ENCODE measurements at regions not wholly inside any gene's neighbourhood (a gene's known extent, or its start where the extent isn't known, plus 50 kb on each side); places are given as distances from the start of the nearest gene placed in this dataset.
"Not testable (repeated sequence)": the region's sequence is repeated elsewhere in the genome, so short reads cannot be mapped to it uniquely, and the experiment has no call there.

DNA sequence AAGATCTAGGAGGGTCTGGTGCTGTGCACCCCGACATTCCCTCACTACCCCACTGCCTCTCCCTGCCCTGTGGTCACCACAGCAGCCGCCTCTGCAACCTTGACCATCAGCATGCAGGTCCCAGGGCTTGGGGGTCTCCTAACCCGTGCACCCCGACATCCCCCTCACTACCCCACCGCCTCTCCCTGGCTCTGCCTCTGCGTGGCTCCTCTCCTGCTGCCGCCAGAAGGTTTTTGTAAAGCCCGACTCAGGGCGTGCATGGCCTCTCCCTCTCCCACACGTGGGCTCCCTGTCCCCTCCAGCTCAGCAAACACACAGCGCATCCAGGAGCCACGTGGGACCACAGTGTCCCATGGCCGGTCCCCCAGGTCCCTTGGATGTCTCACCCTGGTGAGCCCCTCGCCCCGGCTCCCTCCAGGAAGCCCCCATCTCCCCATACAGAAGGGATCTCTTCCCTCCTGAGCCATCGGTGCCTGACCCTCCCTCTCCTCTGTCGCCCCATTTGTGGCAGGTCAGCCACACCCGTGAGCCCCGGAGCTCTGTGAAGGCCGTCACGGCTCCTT lies 112.5 kb upstream of the LPCAT1 start:
- DNase-seq (ENCODE audit: low spot score): not testable (repeated sequence)

DNA sequence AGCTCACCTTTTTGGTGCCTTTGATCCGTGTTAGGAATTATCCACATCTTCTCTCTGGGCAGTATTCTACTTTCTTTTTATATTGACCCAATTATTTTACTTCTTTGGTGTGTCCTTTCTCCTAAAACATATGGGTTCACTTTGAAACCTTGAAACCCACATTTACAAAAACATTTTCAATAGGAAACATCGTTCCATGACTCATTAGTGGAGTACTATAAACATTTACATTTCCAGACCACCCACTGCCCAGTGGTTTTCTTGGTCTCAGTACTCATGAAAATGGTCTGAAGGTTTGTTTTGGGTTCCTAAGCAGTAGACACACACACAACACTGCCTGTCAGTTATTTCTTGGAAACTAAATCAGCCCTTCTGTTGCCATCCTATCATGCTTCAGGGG lies 111.7 kb upstream of the LPCAT1 start:
- not testable (repeated sequence) for DNase-seq (ENCODE audit: low spot score)

DNA sequence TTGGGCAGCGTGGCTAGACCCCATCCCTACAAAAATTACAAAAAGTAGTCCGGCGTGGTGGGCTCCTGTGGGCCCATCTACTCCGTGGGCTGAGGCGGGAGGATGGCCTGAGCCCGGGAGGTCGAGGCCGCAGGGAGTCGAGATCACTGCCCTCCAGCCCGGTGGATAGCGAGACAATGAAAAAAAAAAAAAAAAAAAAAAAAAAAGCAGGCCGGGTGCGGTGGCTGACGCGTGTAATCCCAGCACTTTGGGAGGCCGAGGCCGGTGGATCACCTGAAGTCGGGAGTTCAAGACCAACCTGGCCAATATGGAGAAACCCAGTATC lies 110.5 kb upstream of the LPCAT1 start:
- no peak for DNase-seq (ENCODE audit: low spot score)

DNA sequence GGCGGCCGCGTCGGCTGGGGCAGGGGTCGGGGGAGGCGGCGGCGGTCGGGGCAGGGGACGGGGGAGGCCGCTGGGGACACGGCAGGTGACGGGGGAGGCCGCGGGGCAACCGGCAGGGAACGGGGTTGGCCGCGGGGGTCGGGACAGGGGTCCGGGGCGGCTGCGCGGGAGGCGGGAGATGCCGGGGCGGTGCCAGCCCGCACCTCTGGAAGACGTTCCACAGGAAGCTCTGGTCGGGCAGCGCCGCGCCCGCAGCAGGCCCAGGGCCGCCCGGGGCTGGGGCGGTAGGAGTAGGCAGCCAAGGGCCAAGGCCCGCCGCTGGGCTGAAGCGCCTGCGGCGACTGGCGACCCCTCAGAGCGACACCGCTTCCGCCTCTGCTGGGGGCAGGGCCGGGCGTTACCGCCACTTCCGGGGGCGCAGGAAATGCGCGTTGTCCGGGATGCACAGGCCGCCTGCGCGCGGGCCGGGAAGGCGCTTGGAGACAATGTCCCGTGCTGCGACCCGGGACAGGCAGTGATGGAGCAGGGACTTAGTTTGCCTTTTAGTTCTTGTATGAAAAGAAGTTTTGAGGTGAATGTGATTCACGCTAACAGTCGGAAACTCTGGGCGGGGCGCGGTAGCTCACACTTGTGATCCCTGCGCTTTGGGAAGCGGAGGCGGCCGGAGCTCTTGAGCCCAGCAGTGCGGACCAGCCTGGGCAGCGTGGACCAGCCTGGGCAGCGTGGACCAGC lies 110.0 kb upstream of the LPCAT1 start:
- peak; percentile 88 for DNase-seq (ENCODE audit: low spot score)

DNA sequence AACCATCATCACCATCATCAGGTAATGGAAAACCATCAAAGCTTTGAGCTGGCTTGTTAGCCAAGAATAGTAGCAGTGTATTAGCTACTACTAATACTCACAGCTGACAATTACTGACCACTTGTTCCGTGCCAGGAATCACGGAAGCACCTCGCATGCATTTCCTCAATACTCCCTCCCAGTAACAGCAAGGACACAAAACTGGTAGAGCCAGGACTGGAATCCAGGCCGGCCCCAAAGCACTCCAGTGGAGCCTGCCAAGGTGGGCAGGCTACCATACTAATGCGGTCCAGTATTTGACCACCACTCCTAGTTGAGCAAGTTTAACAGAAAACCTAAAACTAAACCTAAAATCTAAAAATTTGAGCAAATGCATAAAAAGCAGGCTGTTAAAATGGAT lies 107.2 kb upstream of the LPCAT1 start:
- not testable (repeated sequence) for DNase-seq (ENCODE audit: low spot score)

DNA sequence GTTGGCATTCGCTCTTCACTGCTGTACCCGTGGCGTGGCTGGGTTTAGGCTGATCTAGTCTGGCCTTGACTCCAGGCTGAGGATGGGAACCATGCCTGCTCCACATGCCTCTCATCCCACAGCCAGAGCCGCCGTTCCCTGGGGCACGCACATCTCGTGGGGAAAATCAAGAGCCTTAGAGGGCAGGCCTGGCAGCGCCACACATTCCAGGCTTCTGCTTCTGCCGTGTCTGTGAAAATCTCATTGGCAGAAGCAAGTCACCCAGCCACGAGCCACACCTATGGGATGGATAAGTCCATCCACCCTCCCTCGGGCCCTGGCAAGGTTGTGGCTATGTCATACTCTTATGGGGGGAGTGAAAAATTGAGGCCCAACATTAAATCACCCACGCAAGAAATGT lies 102.6 kb upstream of the LPCAT1 start:
- DNase-seq (ENCODE audit: low spot score): not testable (repeated sequence)

DNA sequence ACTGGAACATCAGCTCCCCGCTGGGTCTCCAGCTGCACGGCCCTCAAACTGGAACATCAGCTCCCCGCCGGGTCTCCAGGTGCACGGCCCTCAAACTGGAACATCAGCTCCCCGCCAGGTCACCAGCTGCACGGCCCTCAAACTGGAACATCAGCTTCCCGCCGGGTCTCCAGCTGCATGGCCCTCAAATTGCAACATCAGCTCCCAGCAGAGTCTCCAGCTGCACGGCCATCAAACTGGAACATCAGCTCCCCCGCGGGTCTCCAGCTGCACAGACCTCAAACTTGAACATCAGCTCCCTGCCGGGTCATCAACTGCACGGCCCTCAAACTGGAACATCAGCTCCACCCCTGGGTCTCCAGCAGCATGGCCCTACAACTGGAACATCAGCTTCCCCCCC lies 95.8 kb upstream of the LPCAT1 start:
- peak; percentile 11 for DNase-seq (ENCODE audit: low spot score)

DNA sequence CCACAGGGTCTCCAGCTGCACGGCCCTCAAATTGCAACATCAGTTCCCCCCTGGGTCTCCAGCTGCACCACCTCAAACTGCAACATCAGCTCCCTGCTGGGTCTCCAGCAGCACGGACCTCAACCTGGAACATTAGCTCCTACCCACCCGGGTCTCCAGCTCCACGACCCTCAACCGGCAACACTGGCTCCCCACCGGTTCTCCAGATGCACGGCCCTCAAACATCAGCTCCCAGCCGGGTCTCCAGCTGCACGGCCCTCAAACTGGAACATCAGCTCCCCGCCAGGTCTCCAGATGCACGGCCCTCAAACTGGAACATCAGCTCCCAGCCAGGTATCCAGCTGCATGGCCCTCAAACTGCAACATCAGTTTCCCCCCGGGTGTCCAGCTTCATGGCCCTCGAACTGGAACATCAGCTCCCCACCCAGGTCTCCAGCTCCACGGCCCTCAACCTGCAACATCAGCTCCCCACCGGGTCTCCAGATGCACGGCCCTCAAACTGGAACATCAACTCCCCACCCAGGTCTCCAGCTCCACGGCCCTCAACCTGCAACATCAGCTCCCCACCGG lies 94.6 kb upstream of the LPCAT1 start:
- peak; percentile 36 for DNase-seq (ENCODE audit: low spot score)

GRCh38 chr5:1617236-1617755 lies 93.5 kb upstream of the LPCAT1 start:
- peak; percentile 14 for DNase-seq (ENCODE audit: low spot score)

GRCh38 chr5:1613515-1613914 lies 89.8 kb upstream of the LPCAT1 start:
- not testable (repeated sequence) for DNase-seq (ENCODE audit: low spot score)

DNA sequence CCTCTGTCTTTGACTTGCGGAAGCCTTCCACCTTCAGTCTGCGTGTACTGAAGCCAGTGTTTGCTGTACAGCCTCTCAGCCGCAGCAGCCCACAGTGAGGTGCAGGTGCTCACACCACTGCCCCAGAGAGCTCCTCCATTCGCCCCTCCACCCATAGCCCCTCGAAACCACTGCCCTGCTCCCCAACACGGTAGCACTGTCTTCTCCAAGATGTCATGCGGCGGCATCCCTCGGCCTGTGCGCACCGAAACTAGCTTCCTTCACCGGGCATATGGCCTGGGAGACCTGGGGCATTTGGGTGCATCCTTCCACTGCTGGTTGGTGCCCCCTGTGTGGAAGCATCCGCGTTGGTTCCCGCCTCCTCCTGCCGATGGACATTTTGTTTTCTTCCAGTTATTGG lies 86.8 kb upstream of the LPCAT1 start:
- DNase-seq (ENCODE audit: low spot score): peak; percentile 21

- not testable (repeated sequence) for DNase-seq (ENCODE audit: low spot score)
These were observed 85.4 kb upstream of the LPCAT1 start for GRCh38 chr5:1609111-1609510.

DNA sequence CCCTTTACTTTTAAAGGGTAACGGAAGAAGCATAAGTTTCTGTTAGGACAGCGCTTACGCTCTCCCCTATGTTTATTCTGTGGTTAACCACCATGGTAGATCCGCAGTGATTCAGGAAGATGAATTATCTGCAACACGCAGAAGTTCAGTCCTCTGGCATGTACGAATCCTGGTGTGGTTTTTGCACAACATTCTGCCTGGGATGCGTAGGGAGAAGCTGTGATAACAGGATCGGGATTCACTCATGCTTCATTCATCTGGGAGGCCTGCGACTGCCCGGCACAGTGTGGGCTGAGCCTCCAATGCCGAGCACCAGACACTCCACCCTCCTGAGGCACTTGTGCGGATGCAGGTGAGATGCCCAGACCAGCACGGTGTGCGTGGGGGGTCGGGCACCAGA lies 84.6 kb upstream of the LPCAT1 start:
- DNase-seq (ENCODE audit: low spot score): peak; percentile 12

DNA sequence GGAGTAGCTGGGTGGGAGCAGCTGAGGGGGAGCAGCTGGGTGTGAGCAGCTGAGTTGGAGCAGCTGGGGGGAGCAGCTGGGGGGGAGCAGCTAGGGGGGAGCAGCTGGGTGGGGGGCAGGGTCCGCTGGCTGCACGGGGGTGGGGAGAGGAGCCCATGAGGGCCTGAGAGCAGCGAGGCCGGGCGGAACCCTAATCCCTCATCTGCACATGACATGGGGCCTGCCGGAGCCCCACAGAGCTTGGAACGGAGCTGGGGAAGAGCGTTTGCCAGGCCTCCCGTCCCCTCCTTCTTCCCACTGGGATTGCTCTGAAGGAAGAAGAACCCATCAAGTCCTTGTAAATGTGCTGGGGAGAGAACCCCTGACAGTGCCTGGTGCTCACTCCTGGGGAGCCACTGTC lies 83.2 kb upstream of the LPCAT1 start:
- DNase-seq (ENCODE audit: low spot score): peak; percentile 31

- DNase-seq (ENCODE audit: low spot score): not testable (repeated sequence)
These were observed 80.2 kb upstream of the LPCAT1 start for GRCh38 chr5:1603916-1604315.

- DNase-seq (ENCODE audit: low spot score): peak; percentile 53
These were observed 77.8 kb upstream of the LPCAT1 start for GRCh38 chr5:1601565-1601964.

GRCh38 chr5:1598950-1599737 lies 75.4 kb upstream of the LPCAT1 start:
- DNase-seq (ENCODE audit: low spot score): not testable (repeated sequence)

DNA sequence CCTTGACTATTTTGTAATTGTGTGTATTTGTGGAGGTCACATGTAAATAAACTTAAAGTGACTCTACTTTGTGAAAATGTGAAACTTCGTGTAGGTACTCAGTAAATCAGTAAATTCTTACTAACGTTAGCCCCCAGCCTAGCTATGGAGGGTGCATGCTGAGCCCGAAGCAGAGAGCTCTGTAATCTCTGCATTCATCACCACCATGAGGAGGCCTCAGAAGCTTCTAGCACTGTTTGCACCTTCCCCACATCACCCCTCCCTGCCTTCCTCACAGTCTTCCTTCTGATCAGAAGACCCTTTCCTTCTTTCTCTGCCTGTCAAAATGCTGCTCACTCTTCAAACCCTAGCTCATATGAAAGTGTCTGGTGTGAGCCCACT lies 73.3 kb upstream of the LPCAT1 start:
- not testable (repeated sequence) for DNase-seq (ENCODE audit: low spot score)

DNA sequence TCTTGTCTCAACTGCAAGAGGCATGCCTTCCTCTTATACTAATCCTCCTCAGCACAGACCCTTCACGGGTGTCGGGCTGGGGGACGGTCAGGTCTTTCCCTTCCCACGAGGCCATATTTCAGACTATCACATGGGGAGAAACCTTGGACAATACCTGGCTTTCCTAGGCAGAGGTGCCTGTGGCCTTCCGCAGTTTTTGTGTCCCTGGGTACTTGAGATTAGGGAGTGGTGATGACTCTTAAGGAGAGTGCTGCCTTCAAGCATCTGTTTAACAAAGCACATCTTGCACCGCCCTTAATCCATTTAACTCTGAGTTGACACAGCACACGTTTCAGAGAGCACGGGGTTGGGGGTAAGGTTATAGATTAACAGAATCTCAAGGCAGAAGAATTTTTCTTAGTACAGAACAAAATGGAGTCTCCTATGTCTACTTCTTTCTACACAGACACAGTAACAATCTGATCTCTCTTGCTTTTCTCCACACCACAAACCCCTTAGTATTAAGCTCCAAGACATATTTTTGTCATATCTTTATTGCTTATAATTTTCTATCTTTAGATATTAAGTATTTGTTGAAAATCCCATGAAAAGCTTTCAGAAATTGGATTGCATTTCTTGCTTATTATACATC lies 72.8 kb upstream of the LPCAT1 start:
- DNase-seq (ENCODE audit: low spot score): not testable (repeated sequence)

- DNase-seq (ENCODE audit: low spot score): peak; percentile 95
These were observed 70.8 kb upstream of the LPCAT1 start for GRCh38 chr5:1594357-1595106.

DNA sequence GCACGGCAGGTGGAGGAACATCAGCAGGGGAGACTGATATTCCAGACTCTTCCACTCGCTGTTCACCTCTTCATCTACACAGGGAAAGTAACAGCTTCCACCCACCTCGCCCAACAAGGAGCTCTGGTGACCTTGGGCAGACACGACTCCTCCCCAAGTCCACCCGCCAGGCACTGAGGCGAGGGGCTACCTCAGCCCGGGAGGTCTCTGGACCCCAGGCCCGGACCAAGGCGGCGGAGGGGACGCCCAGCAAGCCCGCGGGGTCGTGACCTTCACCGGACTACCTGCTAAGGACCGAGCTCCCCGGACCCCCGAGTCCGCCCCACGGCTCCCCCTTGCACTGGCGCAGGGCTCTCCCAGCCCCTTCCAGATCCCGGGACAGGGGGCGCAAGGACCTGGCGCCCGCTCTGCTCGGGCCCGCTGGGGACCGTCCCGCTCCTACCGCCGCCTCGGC lies 70.2 kb upstream of the LPCAT1 start:
- no peak for DNase-seq (ENCODE audit: low spot score)

Measured in ecto neural progenitor cell (in vitro differentiated cells).